Calu3 (cell line): ENCODE measurements at regions not wholly inside any gene's neighbourhood (a gene's known extent, or its start where the extent isn't known, plus 50 kb on each side); places are given as distances from the start of the nearest gene placed in this dataset.

Experiments
- BruUV-seq: library from RNA; stranded (reverse); fragments of 400-500 nt; replicated peaks from 2 replicates; lab custom pipeline; 2021; lab: Mats Ljungman, UMichigan
- CTCF ChIA-PET: fragments of 300-600 bp; sonication (Branson Sonifier 250); formaldehyde crosslinking; loops from one replicate; lab custom pipeline; 2022; ENCODE audit warnings: antibody characterized with exemption; lab: Charles Lee
- DNase-seq: peaks from one replicate; pipeline ENCODE4 v3.0.0; 2022
- H3K27ac Mint-ChIP-seq: one replicate; pipeline ENCODE4 v1.8.0; 2022; ENCODE audit warnings: mixed read lengths; ENCODE audit not compliant: unreplicated experiment
- H3K27me3 Mint-ChIP-seq: one replicate; pipeline ENCODE4 v1.8.0; 2022; ENCODE audit warnings: mixed read lengths; ENCODE audit not compliant: unreplicated experiment
- H3K36me3 Mint-ChIP-seq: one replicate; pipeline ENCODE4 v1.8.0; 2022; ENCODE audit warnings: mild to moderate bottlenecking, moderate library complexity, mixed read lengths; ENCODE audit not compliant: insufficient read depth, unreplicated experiment
- H3K4me1 Mint-ChIP-seq: one replicate; pipeline ENCODE4 v1.8.0; 2022; ENCODE audit warnings: mild to moderate bottlenecking, low read depth, mixed read lengths; ENCODE audit not compliant: unreplicated experiment
- H3K4me3 Mint-ChIP-seq: one replicate; pipeline ENCODE4 v1.8.0; 2022; ENCODE audit warnings: mild to moderate bottlenecking, low read depth, moderate library complexity, mixed read lengths; ENCODE audit not compliant: unreplicated experiment
- H3K9me3 Mint-ChIP-seq: one replicate; pipeline ENCODE4 v1.8.0; 2022; ENCODE audit warnings: low read depth, mixed read lengths; ENCODE audit not compliant: unreplicated experiment
- CTCF ChIP-seq: fragments of 200-600 bp; IDR thresholded peaks from one replicate; pipeline ENCODE4 v1.8.0; 2022; ENCODE audit warnings: antibody characterized with exemption; ENCODE audit not compliant: unreplicated experiment
- intact Hi-C: fragments of 100-400 bp; cut with micrococcal nuclease; formaldehyde crosslinking; loops from one replicate; pipeline ENCODE4 v1.10.0; 2022; ENCODE audit not compliant: unreplicated experiment

- no TSS peak for BruUV-seq
- no peak overlapping the region for H3K27ac Mint-ChIP-seq
- DNase-seq: no peak
- H3K9me3 Mint-ChIP-seq: peaks cover 2% of the 10 kb centered on the region
- no peak for TF ChIP-seq CTCF
- no peaks in the 10 kb centered on the region for H3K36me3 Mint-ChIP-seq
- H3K27me3 Mint-ChIP-seq: no peaks in the 10 kb centered on the region
- H3K4me3 Mint-ChIP-seq: no peak overlapping the region
- intact Hi-C loops: no loop called here
- CTCF ChIA-PET: no interaction called here
- H3K4me1 Mint-ChIP-seq: no peaks in the 10 kb centered on the region
Observed at GRCh38 chr1:118262865-118263264, 77.8 kb upstream of the SPAG17 start.

GRCh38 chr1:118258975-118259374 is 73.9 kb upstream of the SPAG17 start:
- no peak overlapping the region for H3K27ac Mint-ChIP-seq
- CTCF ChIA-PET: no interaction called here
- H3K4me3 Mint-ChIP-seq: no peak overlapping the region
- DNase-seq: no peak
- H3K9me3 Mint-ChIP-seq: peaks cover 2% of the 10 kb centered on the region
- no peaks in the 10 kb centered on the region for H3K27me3 Mint-ChIP-seq
- no peak for TF ChIP-seq CTCF
- no peaks in the 10 kb centered on the region for H3K36me3 Mint-ChIP-seq
- H3K4me1 Mint-ChIP-seq: no peaks in the 10 kb centered on the region
- BruUV-seq: no TSS peak
- intact Hi-C loops: no loop called here

GRCh38 chr1:118257946-118258345 is 72.9 kb upstream of the SPAG17 start:
- Mint-ChIP-seq H3K4me1 (no peaks in the 10 kb centered on the region), H3K4me3 (no peak overlapping the region), H3K9me3 (peaks cover 2% of the 10 kb centered on the region), H3K27me3 (no peaks in the 10 kb centered on the region), H3K36me3 (no peaks in the 10 kb centered on the region), H3K27ac (no peak overlapping the region)
- no peak for DNase-seq
- no peak for TF ChIP-seq CTCF
- CTCF ChIA-PET: no interaction called here
- intact Hi-C loops: no loop called here
- no TSS peak for BruUV-seq

GRCh38 chr1:118254491-118255425 is 69.7 kb upstream of the SPAG17 start:
- TF ChIP-seq CTCF: no peak
- CTCF ChIA-PET: no interaction called here
- no peak for DNase-seq
- H3K27me3 Mint-ChIP-seq: no peaks in the 10 kb centered on the region
- H3K4me1 Mint-ChIP-seq: no peaks in the 10 kb centered on the region
- peaks cover 2% of the 10 kb centered on the region for H3K9me3 Mint-ChIP-seq
- H3K4me3 Mint-ChIP-seq: no peak overlapping the region
- no peaks in the 10 kb centered on the region for H3K36me3 Mint-ChIP-seq
- intact Hi-C loops: no loop called here
- H3K27ac Mint-ChIP-seq: no peak overlapping the region
- BruUV-seq: no TSS peak
